RWPE2 (cell line): ENCODE measurements at regions not wholly inside any gene's neighbourhood (a gene's known extent, or its start where the extent isn't known, plus 50 kb on each side); places are given as distances from the start of the nearest gene placed in this dataset.
A peak's percentile ranks its signal among the peaks of the same experiment; 100 is the strongest.
"Not testable (repeated sequence)": the region's sequence is repeated elsewhere in the genome, so short reads cannot be mapped to it uniquely, and the experiment has no call there.

Source experiments
- ATAC-seq: fragments of 200-7000 bp; cut with Tn5 transposase; 3 replicates; pipeline ENCODE4 v1.9.1; 2021; ENCODE audit warnings: low read depth
- DNase-seq: peaks from one replicate; pipeline ENCODE4 v3.0.0-alpha.2; 2020; ENCODE audit warnings: low spot score
- H3K27ac ChIP-seq: fragments of 450-650 bp; 2 replicates; pipeline ENCODE4 v1.5.1; 2017; ENCODE audit warnings: mild to moderate bottlenecking; ENCODE audit not compliant: poor library complexity, severe bottlenecking
- H3K27me3 ChIP-seq: fragments of 250-450 bp; sonication (Bioruptor Pico); 2 replicates; pipeline ENCODE4 v1.5.1; 2021; ENCODE audit warnings: mild to moderate bottlenecking, moderate library complexity; ENCODE audit not compliant: insufficient read depth, poor library complexity, severe bottlenecking
- H3K36me3 ChIP-seq: fragments of 250-450 bp; sonication (Bioruptor Pico); 2 replicates; pipeline ENCODE4 v1.5.1; 2020; ENCODE audit warnings: low read depth, mild to moderate bottlenecking, moderate library complexity
- H3K4me1 ChIP-seq: fragments of 250-450 bp; sonication (Bioruptor Pico); 2 replicates; pipeline ENCODE4 v1.5.1; 2021; ENCODE audit warnings: mild to moderate bottlenecking, moderate library complexity; ENCODE audit not compliant: insufficient read depth, poor library complexity, severe bottlenecking
- H3K4me3 ChIP-seq: fragments of 250-450 bp; sonication (Bioruptor Pico); 2 replicates; pipeline ENCODE4 v1.5.1; 2021; ENCODE audit warnings: mild to moderate bottlenecking, moderate library complexity; ENCODE audit not compliant: severe bottlenecking
- H3K9me3 ChIP-seq: fragments of 250-450 bp; sonication (Bioruptor Pico); 2 replicates; pipeline ENCODE4 v1.5.1; 2021; ENCODE audit warnings: mild to moderate bottlenecking, moderate library complexity; ENCODE audit not compliant: severe bottlenecking
- TF ChIP-seq, protein P1 (sequence below): fragments of 450-650 bp; IDR thresholded peaks from one replicate; pipeline ENCODE4 v1.5.1; 2017; ENCODE audit warnings: mild to moderate bottlenecking, moderate library complexity; ENCODE audit not compliant: poor library complexity, severe bottlenecking

DNA sequence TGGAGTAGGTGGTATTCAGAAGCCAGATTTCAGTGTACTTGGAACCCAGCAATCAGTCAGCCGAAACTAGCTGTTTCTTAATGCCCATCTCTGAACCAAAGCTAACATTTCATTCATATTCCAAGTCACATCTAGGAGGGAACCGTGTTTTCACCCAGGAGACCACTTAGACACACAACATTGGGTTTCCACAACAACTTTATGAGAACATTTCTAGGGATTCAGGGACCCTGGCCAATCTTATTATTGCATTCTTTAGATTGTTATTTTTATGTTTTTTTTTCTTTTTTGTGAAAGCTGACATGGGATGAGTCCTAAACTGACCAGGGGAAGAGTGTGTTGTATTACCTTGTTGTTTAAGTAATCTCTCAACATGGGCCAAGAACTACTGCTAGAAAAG lies 72.5 kb upstream of the KIAA0040 start:
- Histone ChIP-seq H3K36me3 (no peaks in the 10 kb centered on the region), H3K9me3 (no peaks in the 10 kb centered on the region), H3K27me3 (no peaks in the 10 kb centered on the region), H3K4me3 (no peak overlapping the region), H3K4me1 (peaks cover 18% of the 10 kb centered on the region), H3K27ac (no peak overlapping the region)
- TF ChIP-seq, protein P1, sequence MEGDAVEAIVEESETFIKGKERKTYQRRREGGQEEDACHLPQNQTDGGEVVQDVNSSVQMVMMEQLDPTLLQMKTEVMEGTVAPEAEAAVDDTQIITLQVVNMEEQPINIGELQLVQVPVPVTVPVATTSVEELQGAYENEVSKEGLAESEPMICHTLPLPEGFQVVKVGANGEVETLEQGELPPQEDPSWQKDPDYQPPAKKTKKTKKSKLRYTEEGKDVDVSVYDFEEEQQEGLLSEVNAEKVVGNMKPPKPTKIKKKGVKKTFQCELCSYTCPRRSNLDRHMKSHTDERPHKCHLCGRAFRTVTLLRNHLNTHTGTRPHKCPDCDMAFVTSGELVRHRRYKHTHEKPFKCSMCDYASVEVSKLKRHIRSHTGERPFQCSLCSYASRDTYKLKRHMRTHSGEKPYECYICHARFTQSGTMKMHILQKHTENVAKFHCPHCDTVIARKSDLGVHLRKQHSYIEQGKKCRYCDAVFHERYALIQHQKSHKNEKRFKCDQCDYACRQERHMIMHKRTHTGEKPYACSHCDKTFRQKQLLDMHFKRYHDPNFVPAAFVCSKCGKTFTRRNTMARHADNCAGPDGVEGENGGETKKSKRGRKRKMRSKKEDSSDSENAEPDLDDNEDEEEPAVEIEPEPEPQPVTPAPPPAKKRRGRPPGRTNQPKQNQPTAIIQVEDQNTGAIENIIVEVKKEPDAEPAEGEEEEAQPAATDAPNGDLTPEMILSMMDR, result no peak
- ATAC-seq (no peak), DNase-seq (no peak)

DNA sequence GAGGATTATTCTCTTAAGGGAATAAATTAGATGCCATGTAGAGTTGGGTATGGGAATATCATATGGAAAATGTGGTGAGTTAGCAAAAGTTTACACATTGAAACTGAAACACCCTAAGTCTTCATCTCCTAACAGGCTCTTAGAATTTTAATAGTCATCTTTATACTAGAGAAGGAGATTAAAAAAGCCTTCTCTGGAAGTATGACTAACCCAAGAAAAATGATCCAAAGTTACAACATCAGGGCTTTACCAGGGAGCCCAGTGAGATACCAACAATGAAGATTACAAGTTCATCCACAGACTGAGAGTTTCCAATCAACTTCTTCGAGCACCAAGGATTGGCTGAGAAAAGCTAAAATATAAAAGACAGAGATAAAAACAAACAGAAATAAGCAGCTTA lies 70.0 kb upstream of the KIAA0040 start:
- H3K27ac ChIP-seq, result no peak overlapping the region
- H3K9me3 ChIP-seq, result no peaks in the 10 kb centered on the region
- no peaks in the 10 kb centered on the region for H3K27me3 ChIP-seq
- H3K36me3 ChIP-seq, result no peaks in the 10 kb centered on the region
- ATAC-seq (peak; percentile 80), DNase-seq (no peak)
- no peak overlapping the region for H3K4me3 ChIP-seq
- TF ChIP-seq, protein P1, result no peak
- no peaks in the 10 kb centered on the region for H3K4me1 ChIP-seq

DNA sequence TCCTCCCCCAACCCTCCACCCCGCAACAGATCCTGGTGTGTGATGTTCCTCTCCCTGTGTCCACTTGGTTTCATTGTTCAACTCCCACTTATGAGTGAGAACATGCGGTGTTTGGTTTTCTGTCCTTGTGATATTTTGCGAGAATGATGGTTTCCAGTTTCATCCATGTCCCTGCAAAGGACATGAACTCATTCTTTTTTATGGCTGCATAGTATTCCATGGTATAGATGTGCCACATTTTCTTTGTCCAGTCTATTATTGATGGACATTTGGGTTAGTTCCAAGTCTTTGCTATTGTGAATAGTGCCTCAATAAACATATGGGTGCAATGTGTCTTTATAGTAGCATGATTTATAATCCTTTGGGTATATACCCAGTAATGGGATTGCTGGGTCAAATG lies 63.7 kb upstream of the KIAA0040 start:
- H3K4me1 ChIP-seq, H3K9me3 ChIP-seq, H3K27ac ChIP-seq, H3K27me3 ChIP-seq, H3K4me3 ChIP-seq, H3K36me3 ChIP-seq, DNase-seq, ATAC-seq: not testable (repeated sequence)

DNA sequence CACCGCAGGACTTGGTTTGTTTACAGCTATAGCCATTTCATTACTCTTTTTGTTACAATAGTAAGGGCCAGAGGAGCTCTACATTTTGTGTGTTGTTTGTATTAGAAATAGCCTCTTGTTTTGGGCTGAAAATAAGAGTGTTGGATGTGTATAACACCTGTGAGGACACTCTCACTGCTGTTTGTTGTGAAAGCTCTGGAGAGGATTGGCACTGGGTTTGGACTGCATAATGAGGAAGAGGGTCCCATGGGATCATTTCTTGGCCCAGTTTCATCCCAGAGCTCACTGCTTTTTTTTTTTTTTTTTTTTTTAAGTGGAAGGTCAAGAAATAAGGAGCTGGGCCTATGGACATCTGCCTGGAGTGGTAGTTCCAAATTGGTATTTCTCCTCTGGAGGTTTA lies 61.6 kb upstream of the KIAA0040 start:
- H3K4me3 ChIP-seq, result no peak overlapping the region
- TF ChIP-seq, protein P1, result no peak
- ATAC-seq (no peak), DNase-seq (no peak)
- no peak overlapping the region for H3K27ac ChIP-seq
- H3K36me3 ChIP-seq, result no peaks in the 10 kb centered on the region
- H3K4me1 ChIP-seq, result no peaks in the 10 kb centered on the region
- no peaks in the 10 kb centered on the region for H3K27me3 ChIP-seq
- no peaks in the 10 kb centered on the region for H3K9me3 ChIP-seq

DNA sequence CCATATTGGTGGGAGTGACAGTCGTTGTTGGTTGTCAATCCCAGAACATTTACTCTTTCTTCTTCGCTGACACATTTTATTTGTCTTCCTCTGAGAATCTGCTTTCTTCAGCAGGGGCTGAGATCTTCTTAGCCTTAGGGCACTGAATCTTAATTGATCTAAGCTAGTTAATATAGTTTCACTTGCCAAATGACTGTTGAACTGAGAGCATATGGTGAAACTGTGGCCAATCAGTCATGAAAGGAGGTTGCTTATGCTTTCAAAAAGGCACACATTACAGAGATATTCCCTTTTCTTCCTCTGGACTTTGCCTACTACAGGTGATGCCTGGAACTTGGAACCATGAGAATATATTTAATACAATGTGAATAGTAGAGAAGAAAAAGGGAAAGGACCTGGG lies 60.0 kb upstream of the KIAA0040 start:
- ATAC-seq (no peak), DNase-seq (no peak)
- H3K27me3 ChIP-seq, result no peaks in the 10 kb centered on the region
- H3K9me3 ChIP-seq, result no peaks in the 10 kb centered on the region
- no peak overlapping the region for H3K27ac ChIP-seq
- TF ChIP-seq, protein P1, result no peak
- H3K4me1 ChIP-seq, result no peaks in the 10 kb centered on the region
- H3K4me3 ChIP-seq, result no peak overlapping the region
- H3K36me3 ChIP-seq, result no peaks in the 10 kb centered on the region
